Body of pancreas (tissue), 4 donors: ENCODE measurements at regions not wholly inside any gene's neighbourhood (a gene's known extent, or its start where the extent isn't known, plus 50 kb on each side); places are given as distances from the start of the nearest gene placed in this dataset.

Experiments
- ATAC-seq: fragments of 150-250 bp; one replicate; pipeline ENCODE4 v1.9.1; 2016
- DNase-seq, 4 donors: peaks; one replicate each; pipeline ENCODE4 v3.0.0-alpha.2; 2019
- H3K27ac ChIP-seq, 4 donors: fragments of 200-600 bp; sonication (generic); 1 replicate in 3 of 4; 2 replicates in 1 of 4; pipeline versions ENCODE4 v1.5.1 to v1.6.1; 2016 to 2019; ENCODE audit warnings: mild to moderate bottlenecking in 1 of 4, mixed read lengths in 1 of 4, moderate library complexity in 1 of 4
- H3K27me3 ChIP-seq, 2 donors: fragments of 200-600 bp; sonication (generic); one replicate each; pipeline ENCODE4 v1.6.0; 2016; ENCODE audit warnings: mild to moderate bottlenecking in 1 of 2
- H3K36me3 ChIP-seq, 2 donors: fragments of 200-600 bp; sonication (generic); replicated peaks in 1 of 2; 2 replicates each; pipeline ENCODE4 v1.5.1; 2016; ENCODE audit warnings: low read depth in 2 of 2; ENCODE audit not compliant: insufficient read depth in 1 of 2
- H3K4me1 ChIP-seq: fragments of 200-600 bp; sonication (generic); one replicate; pipeline ENCODE4 v1.6.0; 2016
- H3K4me3 ChIP-seq, 2 donors: fragments of 200-600 bp; sonication (generic); 1 replicate in 1 of 2; 2 replicates in 1 of 2; pipeline ENCODE4 v1.5.1; 2016 to 2019
- H3K9me3 ChIP-seq, 3 donors: fragments of 200-600 bp; sonication (generic); 1 replicate in 2 of 3; 2 replicates in 1 of 3; pipeline ENCODE4 v1.5.1; 2016
- CTCF ChIP-seq, 7 experiments: fragments of 450-650 bp in 4 of 7; fragments of 200-600 bp in 3 of 7; sonication (generic) in 3 of 7; IDR thresholded peaks; one replicate each; pipeline ENCODE4 v1.5.1; 2016 to 2019; ENCODE audit warnings: antibody characterized with exemption in 7 of 7
- POLR2A ChIP-seq, 3 donors: fragments of 450-650 bp; IDR thresholded peaks; one replicate each; pipeline ENCODE4 v1.6.1; 2016; ENCODE audit warnings: antibody characterized with exemption in 3 of 3, mild to moderate bottlenecking in 2 of 3
- WGBS, 2 donors: methylation state at CpG; one replicate each; pipeline ENCODE4 v1.1.5; 2017; 5-methylcytosine and 5-hydroxymethylcytosine counted together
- intact Hi-C: fragments of 100-400 bp; cut with DNase I; formaldehyde crosslinking; loops from one replicate; pipeline ENCODE4 v1.15.1; 2023

- ATAC-seq (no peak), DNase-seq (no peak)
- intact Hi-C loops: no loop called here
- H3K9me3 ChIP-seq: no peaks in the 10 kb centered on the region
- 61 to 75% methylated on average over 2 of the region's 2 CpGs for WGBS, 2 donors
- H3K27ac ChIP-seq: no peak overlapping the region
- no peaks in the 10 kb centered on the region for H3K36me3 ChIP-seq
- no peaks in the 10 kb centered on the region for H3K4me1 ChIP-seq
- no peaks in the 10 kb centered on the region for H3K27me3 ChIP-seq
- TF ChIP-seq CTCF (IDR thresholded peaks at IDR 0.05): no peak
- no peak for TF ChIP-seq POLR2A (IDR thresholded peaks at IDR 0.05)
- H3K4me3 ChIP-seq: no peak overlapping the region
Observed at GRCh38 chr2:139201516-139201915, 421.3 kb upstream of the NXPH2 start.

GRCh38 chr2:139196754-139197153 lies 416.6 kb upstream of the NXPH2 start:
- TF ChIP-seq CTCF (IDR thresholded peaks at IDR 0.05): no peak
- TF ChIP-seq POLR2A (IDR thresholded peaks at IDR 0.05): no peak
- Histone ChIP-seq H3K4me1 (no peaks in the 10 kb centered on the region), H3K9me3 (no peaks in the 10 kb centered on the region), H3K27me3 (no peaks in the 10 kb centered on the region), H3K36me3 (no peaks in the 10 kb centered on the region), H3K4me3 (no peak overlapping the region), H3K27ac (no peak overlapping the region)
- no peak for DNase-seq
- intact Hi-C loops: no loop called here
- no peak for ATAC-seq
- WGBS, 2 donors: 63 to 67% methylated on average over 4 of the region's 4 CpGs

GRCh38 chr2:139194546-139194945 lies 414.4 kb upstream of the NXPH2 start:
- H3K27me3 ChIP-seq: no peaks in the 10 kb centered on the region
- no peak for DNase-seq
- no peak overlapping the region for H3K27ac ChIP-seq
- H3K36me3 ChIP-seq: no peaks in the 10 kb centered on the region
- no peak overlapping the region for H3K4me3 ChIP-seq
- WGBS, 2 donors: 68 to 76% methylated on average over 7 of the region's 7 CpGs
- intact Hi-C loops: no loop called here
- no peak for TF ChIP-seq CTCF (IDR thresholded peaks at IDR 0.05)
- TF ChIP-seq POLR2A (IDR thresholded peaks at IDR 0.05): no peak
- no peaks in the 10 kb centered on the region for H3K9me3 ChIP-seq
- no peaks in the 10 kb centered on the region for H3K4me1 ChIP-seq
- ATAC-seq: no peak

- intact Hi-C loops: no loop called here
- no peak for ATAC-seq
- 52% methylated on average over 3 of the region's 3 CpGs for WGBS, 2 donors
- Histone ChIP-seq H3K27me3 (no peaks in the 10 kb centered on the region), H3K36me3 (no peaks in the 10 kb centered on the region), H3K4me1 (no peaks in the 10 kb centered on the region), H3K27ac (no peak overlapping the region), H3K9me3 (no peaks in the 10 kb centered on the region), H3K4me3 (no peak overlapping the region)
- TF ChIP-seq POLR2A (IDR thresholded peaks at IDR 0.05): no peak
- DNase-seq: no peak
Observed at GRCh38 chr2:139177041-139177440, 396.9 kb upstream of the NXPH2 start.

GRCh38 chr2:139175510-139175909 lies 395.3 kb upstream of the NXPH2 start:
- no peak overlapping the region for H3K4me3 ChIP-seq
- H3K27me3 ChIP-seq: no peaks in the 10 kb centered on the region
- ATAC-seq: no peak
- 61 to 66% methylated on average over 3 of the region's 3 CpGs for WGBS, 2 donors
- no peak overlapping the region for H3K27ac ChIP-seq
- no peaks in the 10 kb centered on the region for H3K4me1 ChIP-seq
- intact Hi-C loops: no loop called here
- H3K9me3 ChIP-seq: no peaks in the 10 kb centered on the region
- DNase-seq: no peak
- no peak for TF ChIP-seq CTCF (IDR thresholded peaks at IDR 0.05)
- TF ChIP-seq POLR2A (IDR thresholded peaks at IDR 0.05): no peak
- H3K36me3 ChIP-seq: no peaks in the 10 kb centered on the region
